GM23248 (cell line): ENCODE measurements at regions not wholly inside any gene's neighbourhood (a gene's known extent, or its start where the extent isn't known, plus 50 kb on each side); places are given as distances from the start of the nearest gene placed in this dataset.
A peak's percentile ranks its signal among the peaks of the same experiment; 100 is the strongest.

Source experiments
- DNase-seq: peaks from one replicate; pipeline ENCODE4 v3.0.0-alpha.2; 2015
- H2AFZ ChIP-seq: fragments of 200-600 bp; sonication (generic); 2 replicates; pipeline ENCODE4 v1.6.1; 2016; ENCODE audit warnings: antibody characterized with exemption
- H3F3A ChIP-seq: fragments of 200-600 bp; sonication (generic); 2 replicates; pipeline ENCODE4 v1.6.1; 2016; ENCODE audit warnings: mild to moderate bottlenecking, antibody characterized with exemption, mixed run types; ENCODE audit not compliant: insufficient read depth
- H3K27ac ChIP-seq: fragments of 200-600 bp; sonication (generic); 2 replicates; pipeline ENCODE4 v1.5.1; 2016; ENCODE audit warnings: mild to moderate bottlenecking
- H3K27me3 ChIP-seq: fragments of 200-600 bp; sonication (generic); replicated peaks from 2 replicates; pipeline ENCODE4 v1.6.1; 2016; ENCODE audit warnings: mild to moderate bottlenecking; ENCODE audit not compliant: insufficient read depth
- H3K36me3 ChIP-seq: fragments of 200-600 bp; sonication (generic); 2 replicates; pipeline ENCODE4 v1.6.1; 2016; ENCODE audit warnings: low read depth, mild to moderate bottlenecking
- H3K4me1 ChIP-seq: fragments of 200-600 bp; sonication (generic); 2 replicates; pipeline ENCODE4 v1.6.1; 2016; ENCODE audit warnings: mild to moderate bottlenecking; ENCODE audit not compliant: insufficient read depth
- H3K4me2 ChIP-seq: fragments of 200-600 bp; sonication (generic); one replicate; pipeline ENCODE4 v1.6.1; 2016; ENCODE audit warnings: mild to moderate bottlenecking; ENCODE audit not compliant: unreplicated experiment
- H3K4me3 ChIP-seq: fragments of 200-600 bp; sonication (generic); 2 replicates; pipeline ENCODE4 v1.5.1; 2016; ENCODE audit warnings: mild to moderate bottlenecking
- H3K79me2 ChIP-seq: fragments of 200-600 bp; sonication (generic); 2 replicates; pipeline ENCODE4 v1.6.1; 2016; ENCODE audit warnings: mild to moderate bottlenecking; ENCODE audit not compliant: insufficient read depth
- H3K9ac ChIP-seq: fragments of 200-600 bp; sonication (generic); 2 replicates; pipeline ENCODE4 v1.6.1; 2016; ENCODE audit warnings: mild to moderate bottlenecking
- H3K9me2 ChIP-seq: fragments of 200-600 bp; sonication (generic); 2 replicates; pipeline ENCODE4 v1.6.1; 2016; ENCODE audit warnings: mixed run types, mild to moderate bottlenecking, moderate library complexity; ENCODE audit not compliant: insufficient read depth
- H3K9me3 ChIP-seq: fragments of 200-600 bp; sonication (generic); one replicate; pipeline ENCODE4 v1.6.1; 2017; ENCODE audit warnings: low read depth
- H4K20me1 ChIP-seq: fragments of 200-600 bp; sonication (generic); 2 replicates; pipeline ENCODE4 v1.6.0; 2016; ENCODE audit not compliant: insufficient read depth
- EZH2 ChIP-seq: fragments of 200-600 bp; sonication (generic); IDR thresholded peaks from 2 replicates; pipeline ENCODE4 v1.6.1; 2018; ENCODE audit warnings: antibody characterized with exemption, mild to moderate bottlenecking; ENCODE audit not compliant: insufficient read depth, poor library complexity, severe bottlenecking
- EZH2phosphoT487 ChIP-seq: fragments of 200-600 bp; sonication (generic); IDR thresholded peaks from 2 replicates; pipeline ENCODE4 v1.6.1; 2018; ENCODE audit warnings: antibody characterized with exemption, moderate library complexity, mild to moderate bottlenecking, low read depth; ENCODE audit not compliant: insufficient read depth
- WGBS, 2 experiments: methylation state at CpG; one replicate each; pipeline ENCODE4 v1.1.6; 2015 to 2017; ENCODE audit warnings: low lambda C conversion rate in 2 of 2, low coverage in 1 of 2; ENCODE audit errors: missing lambda C conversion rate in 2 of 2; 5-methylcytosine and 5-hydroxymethylcytosine counted together
- in situ Hi-C: fragments of 300-500 bp; cut with MboI; formaldehyde crosslinking; loops from 2 replicates; pipeline ENCODE4 v1.15.0; 2020

GRCh38 chr4:38319456-38320342 lies 344.3 kb upstream of the KLF3 start:
- H3K27ac ChIP-seq = peak overlapping the region; percentile 77
- no peaks in the 10 kb centered on the region for H3K79me2 ChIP-seq

GRCh38 chr4:38320343-38320695 lies 343.7 kb upstream of the KLF3 start:
- Histone ChIP-seq H3K9me2 (no peaks in the 10 kb centered on the region), H3K27ac (no peak overlapping the region), H3K9ac (peak overlapping the region; percentile 55), H3K36me3 (no peaks in the 10 kb centered on the region), H2AFZ (peak overlapping the region; percentile 80), H3K79me2 (no peaks in the 10 kb centered on the region), H4K20me1 (no peaks in the 10 kb centered on the region), H3K9me3 (no peaks in the 10 kb centered on the region), H3K27me3 (no peaks in the 10 kb centered on the region), H3K4me3 (no peak overlapping the region), H3F3A (peaks cover 18% of the 10 kb centered on the region), H3K4me2 (no peak overlapping the region), H3K4me1 (peaks cover 24% of the 10 kb centered on the region)
- TF ChIP-seq EZH2phosphoT487 = no peak
- 77 to 78% methylated on average over 5 of the region's 5 CpGs for WGBS, 2 experiments
- no peak for DNase-seq
- in situ Hi-C loops = no loop called here

More at GRCh38 chr4:38319456-38320342, 344.3 kb upstream of the KLF3 start:
- no peak for TF ChIP-seq EZH2phosphoT487
- no peak for TF ChIP-seq EZH2
- 27% methylated on average over 17 of the region's 17 CpGs for WGBS, 2 experiments
- H4K20me1 ChIP-seq = no peaks in the 10 kb centered on the region
- peak overlapping the region; percentile 43 for H3K4me3 ChIP-seq
- H3K4me2 ChIP-seq = peak overlapping the region; percentile 77
- peak overlapping the region; percentile 77 for H3K9ac ChIP-seq
- H2AFZ ChIP-seq = peak overlapping the region; percentile 80
- peaks cover 18% of the 10 kb centered on the region for H3F3A ChIP-seq
- peaks cover 24% of the 10 kb centered on the region for H3K4me1 ChIP-seq
- in situ Hi-C loops = loop anchor here (5.0 to 10.0 kb wide), 3 partner anchors 125 to 353 kb away; no protein-coding TSS in a partner anchor
- H3K9me2 ChIP-seq = no peaks in the 10 kb centered on the region
- no peaks in the 10 kb centered on the region for H3K27me3 ChIP-seq
- H3K9me3 ChIP-seq = no peaks in the 10 kb centered on the region
- no peaks in the 10 kb centered on the region for H3K36me3 ChIP-seq
- peak; percentile 90 for DNase-seq

GRCh38 chr4:38320833-38321232 lies 343.2 kb upstream of the KLF3 start:
- no peaks in the 10 kb centered on the region for H3K36me3 ChIP-seq
- H3K9me3 ChIP-seq = no peaks in the 10 kb centered on the region
- H3K9ac ChIP-seq = no peak overlapping the region
- H3K9me2 ChIP-seq = no peaks in the 10 kb centered on the region
- no peak for DNase-seq
- H3F3A ChIP-seq = peaks cover 18% of the 10 kb centered on the region
- 0 out of 2 replicates have a peak overlapping the region, but pooled peaks have one; percentile 80 for H2AFZ ChIP-seq
- H3K4me2 ChIP-seq = no peak overlapping the region
- no peak overlapping the region for H3K27ac ChIP-seq
- no peak overlapping the region for H3K4me3 ChIP-seq
- H3K79me2 ChIP-seq = no peaks in the 10 kb centered on the region
- no peak for TF ChIP-seq EZH2phosphoT487
- TF ChIP-seq EZH2 = no peak
- H3K27me3 ChIP-seq = no peaks in the 10 kb centered on the region
- in situ Hi-C loops = no loop called here
- 75 to 77% methylated on average over 4 of the region's 4 CpGs for WGBS, 2 experiments
- no peaks in the 10 kb centered on the region for H4K20me1 ChIP-seq
- H3K4me1 ChIP-seq = peaks cover 24% of the 10 kb centered on the region

- no peaks in the 10 kb centered on the region for H3K27me3 ChIP-seq
- no peak for TF ChIP-seq EZH2
- TF ChIP-seq EZH2phosphoT487 = no peak
- H3F3A ChIP-seq = peaks cover 18% of the 10 kb centered on the region
- peak overlapping the region; percentile 66 for H2AFZ ChIP-seq
- H3K4me3 ChIP-seq = no peak overlapping the region
- no peaks in the 10 kb centered on the region for H4K20me1 ChIP-seq
- no peak overlapping the region for H3K9ac ChIP-seq
- H3K36me3 ChIP-seq = no peaks in the 10 kb centered on the region
- no peaks in the 10 kb centered on the region for H3K79me2 ChIP-seq
- 4 to 17% methylated on average over 2 to 4 of the region's 4 CpGs for WGBS, 2 experiments
- in situ Hi-C loops = no loop called here
- H3K9me3 ChIP-seq = no peaks in the 10 kb centered on the region
- DNase-seq = peak; percentile 89
- no peaks in the 10 kb centered on the region for H3K9me2 ChIP-seq
- peak overlapping the region; percentile 32 for H3K27ac ChIP-seq
- peak overlapping the region; percentile 45 for H3K4me2 ChIP-seq
- H3K4me1 ChIP-seq = peaks cover 24% of the 10 kb centered on the region
These were observed 341.3 kb upstream of the KLF3 start for GRCh38 chr4:38322714-38323113.
